CD1c-positive myeloid dendritic cell (primary cell): ENCODE measurements at regions not wholly inside any gene's neighbourhood (a gene's known extent, or its start where the extent isn't known, plus 50 kb on each side); places are given as distances from the start of the nearest gene placed in this dataset.
"Not testable (repeated sequence)": the region's sequence is repeated elsewhere in the genome, so short reads cannot be mapped to it uniquely, and the experiment has no call there.

Experiments
- DNase-seq: peaks from one replicate; pipeline ENCODE4 v3.0.0-alpha.2; 2016; ENCODE audit errors: extremely low spot score

DNA sequence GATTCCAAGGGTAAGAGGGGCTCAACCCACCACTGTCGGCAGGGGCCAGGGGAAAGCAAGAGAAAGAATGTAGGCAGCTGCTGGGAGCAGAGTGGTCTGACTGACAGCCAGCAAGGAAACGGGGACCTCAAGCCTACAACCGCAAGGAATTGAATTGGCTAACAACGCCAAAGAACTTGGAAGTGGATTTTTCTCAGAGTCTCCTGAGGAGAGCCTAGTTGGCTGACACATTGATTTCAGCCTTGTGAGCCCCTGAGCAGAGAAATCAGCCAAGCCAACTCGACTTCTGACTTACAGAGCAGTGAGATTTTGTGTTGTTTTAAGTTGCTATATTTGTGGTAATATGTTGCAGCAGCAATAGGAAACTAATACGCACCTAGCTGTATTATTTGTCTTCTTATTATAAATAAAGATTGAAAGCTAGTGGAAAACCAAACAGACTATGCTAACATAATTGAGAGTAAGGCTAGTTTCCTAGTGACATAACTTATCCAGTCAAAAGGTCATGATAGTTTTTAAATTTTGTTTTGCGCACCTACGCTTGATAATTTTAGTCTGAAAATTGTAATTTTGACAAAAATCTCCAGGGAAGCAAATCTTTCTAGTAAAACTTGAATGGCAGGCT, 145.8 kb upstream of the HCCS start:
- no peak for DNase-seq

DNA sequence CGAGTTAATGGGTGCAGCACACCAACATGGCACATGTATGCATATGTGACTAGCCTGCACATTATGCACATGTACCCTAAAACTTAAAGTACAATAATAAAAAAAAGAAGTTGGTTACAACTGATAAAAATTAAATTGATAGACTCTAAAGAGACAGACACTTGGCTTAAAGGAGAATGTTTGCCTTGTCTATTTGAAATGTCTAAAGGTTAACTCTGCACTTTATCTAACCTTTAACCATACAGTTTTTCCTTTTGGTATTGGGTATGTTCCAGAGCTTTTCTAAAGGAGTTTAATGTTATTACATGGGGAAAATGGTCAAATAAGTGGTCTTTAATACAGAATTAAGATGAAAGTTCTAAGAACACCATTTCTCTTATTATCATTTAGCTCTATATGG, 145.1 kb upstream of the HCCS start:
- DNase-seq = no peak

DNA sequence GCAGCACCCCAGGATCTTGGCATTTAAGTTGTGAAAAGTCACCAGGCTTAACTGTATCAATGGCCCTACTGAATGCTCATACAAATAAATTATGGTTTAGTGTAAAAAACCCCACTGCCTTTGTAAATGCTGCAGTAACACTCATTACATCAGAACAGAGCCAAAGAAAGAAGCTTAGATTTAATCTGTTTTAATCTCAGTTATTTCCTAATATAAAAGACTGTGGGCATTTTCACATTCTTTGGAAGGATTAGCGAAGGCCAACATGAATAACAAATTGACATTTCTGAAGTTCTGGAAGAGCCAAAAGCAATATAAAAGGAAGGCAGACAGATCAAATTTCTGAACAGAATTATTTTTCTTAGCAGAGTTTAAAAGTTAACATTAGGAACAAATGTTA, 140.0 kb upstream of the HCCS start:
- DNase-seq = no peak

DNA sequence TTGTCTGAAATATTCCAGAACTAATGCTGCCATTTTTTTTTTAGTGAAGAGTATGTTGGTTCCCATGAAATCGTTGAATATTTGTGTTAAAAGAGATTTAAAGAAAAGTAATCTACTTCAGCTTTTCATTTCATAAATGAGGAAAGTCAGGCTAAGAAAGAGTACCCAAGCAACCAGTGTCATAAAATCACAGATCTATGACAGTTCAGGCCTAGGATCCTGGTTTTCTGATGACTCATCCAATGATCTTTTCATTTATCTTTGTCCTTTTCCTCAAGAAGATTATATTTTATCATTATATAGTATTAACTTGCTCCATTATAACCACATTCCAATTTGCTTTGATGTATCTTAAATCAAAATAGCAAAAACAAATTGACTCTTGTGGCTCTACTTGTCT, 139.4 kb upstream of the HCCS start:
- no peak for DNase-seq

- DNase-seq = no peak
Observed at GRCh38 chrX:10972706-10973105, 138.4 kb upstream of the HCCS start.

- DNase-seq = no peak
Observed at GRCh38 chrX:10974920-10975319, 136.2 kb upstream of the HCCS start.

GRCh38 chrX:10979956-10980355, 131.2 kb upstream of the HCCS start:
- no peak for DNase-seq

GRCh38 chrX:10981506-10981905, 129.6 kb upstream of the HCCS start:
- DNase-seq = no peak

DNA sequence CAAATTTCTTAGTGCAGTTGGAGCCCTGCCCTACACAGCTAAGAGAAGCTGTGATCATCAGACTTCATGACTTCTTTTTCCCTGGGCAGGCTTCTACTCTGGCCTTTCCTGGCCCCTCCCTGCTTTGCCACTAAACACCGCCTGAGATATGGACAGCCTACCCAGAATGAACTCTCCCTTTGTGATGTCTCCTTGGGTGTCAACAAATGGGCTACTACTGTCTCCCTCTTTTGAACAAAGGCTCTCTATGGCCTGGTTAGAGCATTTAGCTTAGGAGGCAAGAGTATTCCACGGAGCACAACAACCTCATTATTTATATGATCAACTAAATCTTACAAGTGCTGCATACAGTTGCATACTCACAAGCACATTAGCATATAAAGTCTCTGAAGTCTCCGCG, 127.6 kb upstream of the HCCS start:
- no peak for DNase-seq

DNA sequence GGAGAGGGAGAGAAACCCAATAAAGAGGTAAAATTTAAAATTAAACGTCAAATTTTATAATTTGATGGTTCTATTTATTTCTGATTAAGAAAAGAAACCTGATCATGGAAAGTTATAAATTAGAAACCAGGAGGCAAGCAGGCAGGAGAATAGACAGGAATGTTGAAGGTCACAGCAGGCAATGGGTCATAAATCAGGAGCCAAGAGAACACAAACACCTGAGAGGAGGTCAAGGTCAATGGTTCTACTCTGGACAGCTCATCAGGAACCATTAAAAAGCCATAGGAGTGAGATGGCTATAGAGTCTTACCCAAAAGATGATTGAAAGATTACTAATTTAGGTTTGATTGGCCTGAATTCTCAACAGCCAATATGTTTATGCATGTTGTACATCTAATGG, 126.9 kb upstream of the HCCS start:
- no peak for DNase-seq

DNA sequence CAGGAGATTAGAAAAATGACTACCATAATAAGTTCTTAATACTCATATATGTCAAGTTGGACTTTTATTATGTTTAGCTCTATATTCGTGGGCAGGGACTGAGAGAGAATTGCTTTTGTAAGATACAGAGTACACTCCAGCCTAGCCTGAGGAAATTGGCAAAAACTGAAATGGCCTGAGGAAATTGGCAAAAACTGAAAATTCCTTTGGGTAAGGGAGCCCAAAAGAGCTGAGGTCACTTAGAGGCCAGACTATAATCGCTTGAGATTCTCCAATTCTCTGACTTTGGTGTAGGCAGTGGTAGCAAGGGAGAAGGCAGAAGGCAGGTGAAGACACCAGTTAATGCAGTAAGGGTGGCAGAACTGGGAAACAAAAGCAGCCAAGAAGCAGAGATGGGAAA, 124.5 kb upstream of the HCCS start:
- no peak for DNase-seq

- no peak for DNase-seq
Observed at GRCh38 chrX:10988653-10989052, 122.5 kb upstream of the HCCS start.

DNA sequence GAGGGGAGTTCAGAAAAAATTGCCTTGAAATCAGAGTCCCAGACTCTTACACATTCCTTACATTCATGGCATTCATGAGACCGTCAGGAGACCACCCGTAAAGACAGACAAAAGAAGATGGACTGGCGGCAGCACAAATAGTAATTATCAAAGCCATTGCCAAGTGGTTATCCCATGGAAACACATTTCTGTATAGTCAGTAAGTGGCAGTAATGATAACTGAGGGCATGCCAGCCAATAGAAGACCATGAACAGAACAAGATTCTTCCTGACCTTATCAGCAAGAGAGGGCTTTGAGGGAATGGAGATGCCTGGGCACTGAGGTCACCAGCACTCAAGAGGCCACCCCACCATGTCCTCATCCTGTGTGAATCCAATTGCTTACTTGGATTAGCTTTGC, 121.7 kb upstream of the HCCS start:
- DNase-seq = no peak

DNA sequence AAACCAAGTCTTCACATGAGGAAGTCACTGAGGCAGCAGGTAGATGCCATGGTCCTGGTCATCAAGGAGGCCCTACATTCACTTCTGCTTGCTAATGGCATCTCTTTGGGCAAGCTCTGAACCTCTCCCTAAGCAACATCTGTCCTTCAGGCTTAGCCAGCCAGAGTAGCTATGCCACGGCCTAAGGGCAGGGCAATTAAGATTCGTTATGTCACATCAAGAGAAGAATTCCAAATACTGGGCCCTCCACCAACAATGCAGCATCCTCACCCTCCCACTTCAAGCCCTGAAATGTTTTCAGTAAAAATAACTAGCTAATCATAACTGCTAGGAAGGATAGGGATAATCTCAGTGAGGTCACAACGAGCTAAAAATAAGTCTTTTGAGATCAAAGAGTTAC, 120.7 kb upstream of the HCCS start:
- no peak for DNase-seq

- DNase-seq = no peak
Observed at GRCh38 chrX:10990976-10991375, 120.2 kb upstream of the HCCS start.

DNA sequence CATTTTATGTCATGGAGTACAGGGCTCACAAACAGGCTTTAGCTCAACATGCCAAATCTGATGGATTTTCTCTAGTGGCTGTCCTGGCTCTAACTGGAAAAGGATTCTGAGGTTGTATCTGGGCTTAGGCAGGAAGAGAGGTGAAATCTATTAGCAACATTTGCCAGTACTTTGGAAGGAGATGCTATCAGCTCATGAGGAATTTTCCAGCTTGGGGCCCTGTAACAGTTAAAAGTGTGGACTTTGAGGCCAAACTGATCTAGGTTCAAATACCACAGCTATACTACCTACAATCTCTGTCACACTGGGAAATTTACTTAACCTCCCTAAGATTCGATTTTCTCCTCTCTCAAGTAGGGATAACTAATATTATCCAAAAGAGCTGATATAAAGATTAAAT, 119.0 kb upstream of the HCCS start:
- no peak for DNase-seq

DNA sequence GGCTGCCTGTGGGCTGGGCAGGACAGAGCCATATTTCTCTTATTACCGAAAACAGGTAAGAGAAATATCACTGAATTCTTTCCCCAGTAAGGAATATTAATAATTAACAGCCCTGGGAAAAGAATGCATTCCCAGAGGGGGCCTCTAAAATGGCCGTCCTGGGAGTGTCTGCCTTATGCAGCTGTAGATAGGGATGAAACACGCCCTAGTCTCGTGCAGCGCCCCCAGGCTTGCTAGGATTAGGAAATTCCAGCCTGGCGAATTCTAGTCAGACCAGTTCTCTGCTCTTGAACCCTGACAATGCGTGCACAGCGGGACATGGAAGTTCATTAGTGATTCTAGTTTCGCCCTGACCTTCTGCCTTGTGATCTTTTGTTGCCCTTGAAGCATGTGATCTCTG, 104.1 kb upstream of the HCCS start:
- DNase-seq = not testable (repeated sequence)

GRCh38 chrX:11010476-11010875, 100.7 kb upstream of the HCCS start:
- DNase-seq = no peak

DNA sequence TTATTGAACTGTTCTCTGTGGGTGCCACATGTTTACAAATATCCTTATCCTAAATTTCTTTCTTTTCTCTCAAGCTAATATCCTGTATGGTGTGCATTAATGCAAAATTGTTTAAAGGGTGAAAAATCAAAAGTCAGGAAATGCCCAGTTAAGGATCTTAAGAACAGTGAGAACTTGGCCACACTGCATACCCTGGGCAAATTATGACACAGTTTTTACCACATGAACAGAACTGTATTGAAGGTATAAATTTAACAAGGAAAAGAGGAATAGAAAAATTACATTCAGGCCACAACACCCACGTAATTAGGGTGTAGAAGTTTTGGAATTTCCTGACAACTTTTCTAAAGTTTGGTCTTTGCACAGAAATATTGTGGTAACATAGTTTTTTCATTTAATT, 94.4 kb upstream of the HCCS start:
- DNase-seq = no peak

DNA sequence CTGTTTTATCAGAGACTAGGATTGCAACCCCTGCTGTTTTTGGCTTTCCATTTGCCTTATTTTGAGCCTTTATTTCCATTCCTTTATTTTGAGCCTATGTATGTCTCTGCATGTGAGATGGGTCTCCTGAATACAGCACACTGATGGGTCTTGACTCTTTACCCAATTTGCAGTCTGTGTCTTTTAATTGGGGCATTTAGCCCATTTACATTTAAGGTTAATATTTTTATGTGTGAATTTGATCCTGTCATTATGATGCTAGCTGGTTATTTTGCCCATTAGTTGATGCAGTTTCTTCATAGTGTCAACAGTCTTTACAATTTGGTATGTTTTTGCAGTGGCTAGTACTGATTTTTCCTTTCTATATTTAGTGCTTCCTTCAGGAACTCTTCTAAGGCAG, 88.5 kb upstream of the HCCS start:
- DNase-seq = not testable (repeated sequence)

- no peak for DNase-seq
Observed at GRCh38 chrX:11039926-11040325, 71.2 kb upstream of the HCCS start.

DNA sequence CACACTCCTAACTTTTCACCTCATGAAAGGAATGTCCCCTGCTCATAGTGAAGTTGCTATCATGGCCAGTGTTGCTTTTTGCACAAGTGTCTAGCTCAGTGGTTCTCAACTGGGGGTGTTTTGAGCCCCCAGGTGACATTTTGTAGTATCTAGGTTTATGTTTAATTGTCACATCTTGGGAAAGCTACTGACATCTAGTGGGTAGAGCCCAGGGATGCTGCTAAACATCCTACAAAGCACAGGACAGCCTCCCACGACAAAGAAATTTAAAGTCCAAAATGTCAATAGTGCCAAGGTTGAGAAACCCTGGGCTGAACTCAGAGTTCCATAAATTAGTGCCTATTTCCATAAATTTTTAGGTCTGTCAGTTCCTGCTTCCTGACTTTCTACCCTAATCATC, 70.7 kb upstream of the HCCS start:
- no peak for DNase-seq

DNA sequence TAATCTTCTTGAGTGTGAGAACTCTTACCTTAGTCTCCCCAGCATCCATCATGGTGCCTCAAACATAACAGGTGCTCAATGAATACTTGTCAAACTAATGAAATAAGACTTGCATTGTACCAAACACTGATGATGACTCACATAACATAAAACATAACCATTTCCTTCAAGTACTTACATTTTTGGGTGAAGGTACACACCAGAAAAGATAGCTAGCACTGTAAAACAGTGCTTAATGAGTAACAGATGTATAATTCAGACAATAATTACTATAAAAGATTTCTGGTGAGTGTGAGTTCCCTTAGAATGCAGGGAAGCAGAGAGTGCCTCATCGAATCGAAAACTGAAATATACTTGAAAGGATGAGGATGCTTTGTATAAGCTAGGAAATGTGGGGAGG, 70.1 kb upstream of the HCCS start:
- no peak for DNase-seq

DNA sequence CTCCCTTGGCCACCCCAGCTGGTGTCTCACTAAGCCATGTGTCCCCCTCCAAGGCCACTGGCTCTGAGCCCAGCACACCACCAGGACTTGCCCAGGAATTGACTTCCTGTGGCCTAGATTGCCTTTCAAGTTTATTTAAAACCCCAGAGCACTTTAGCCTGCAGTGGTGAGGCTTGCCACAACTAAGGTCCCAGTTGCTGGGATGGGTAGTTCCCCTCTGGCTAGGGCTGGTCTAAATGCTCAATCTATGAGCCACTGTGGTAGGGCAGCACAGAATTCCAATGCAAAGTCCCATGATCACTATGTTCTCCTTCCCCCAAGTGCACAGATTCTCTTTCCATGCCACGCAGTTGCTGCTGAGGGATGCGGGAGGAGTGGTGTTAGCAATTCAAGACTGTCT, 61.1 kb upstream of the HCCS start:
- DNase-seq = no peak

DNA sequence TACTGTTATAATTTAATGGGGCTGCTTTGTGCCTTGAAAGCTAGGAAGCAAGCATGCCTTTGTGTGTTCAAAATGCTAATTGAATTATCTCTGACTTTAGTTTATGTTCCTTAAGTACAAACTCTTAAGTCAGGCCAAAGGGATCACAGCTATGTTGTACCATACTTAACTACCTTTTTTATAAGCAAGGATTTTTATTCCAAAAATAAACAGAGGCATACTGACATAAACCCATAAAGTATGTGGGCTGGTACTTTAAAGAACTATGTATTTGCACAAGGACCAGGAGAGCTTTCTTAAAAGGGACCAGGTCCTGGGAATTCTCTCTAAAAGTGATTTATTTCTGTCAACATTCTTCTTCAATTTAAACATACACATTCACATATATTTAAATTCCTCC, 57.8 kb upstream of the HCCS start:
- no peak for DNase-seq
